NT2/D1 (cell line): ENCODE measurements at regions not wholly inside any gene's neighbourhood (a gene's known extent, or its start where the extent isn't known, plus 50 kb on each side); places are given as distances from the start of the nearest gene placed in this dataset.

Experiments
- YY1 ChIP-seq: IDR thresholded peaks from 2 replicates; pipeline ENCODE4 v1.6.1; 2011; ENCODE audit not compliant: insufficient read length, insufficient read depth
- ZNF274 ChIP-seq: IDR thresholded peaks from 2 replicates; pipeline ENCODE4 v1.6.1; 2011; ENCODE audit warnings: mild to moderate bottlenecking, low read depth, low read length

DNA sequence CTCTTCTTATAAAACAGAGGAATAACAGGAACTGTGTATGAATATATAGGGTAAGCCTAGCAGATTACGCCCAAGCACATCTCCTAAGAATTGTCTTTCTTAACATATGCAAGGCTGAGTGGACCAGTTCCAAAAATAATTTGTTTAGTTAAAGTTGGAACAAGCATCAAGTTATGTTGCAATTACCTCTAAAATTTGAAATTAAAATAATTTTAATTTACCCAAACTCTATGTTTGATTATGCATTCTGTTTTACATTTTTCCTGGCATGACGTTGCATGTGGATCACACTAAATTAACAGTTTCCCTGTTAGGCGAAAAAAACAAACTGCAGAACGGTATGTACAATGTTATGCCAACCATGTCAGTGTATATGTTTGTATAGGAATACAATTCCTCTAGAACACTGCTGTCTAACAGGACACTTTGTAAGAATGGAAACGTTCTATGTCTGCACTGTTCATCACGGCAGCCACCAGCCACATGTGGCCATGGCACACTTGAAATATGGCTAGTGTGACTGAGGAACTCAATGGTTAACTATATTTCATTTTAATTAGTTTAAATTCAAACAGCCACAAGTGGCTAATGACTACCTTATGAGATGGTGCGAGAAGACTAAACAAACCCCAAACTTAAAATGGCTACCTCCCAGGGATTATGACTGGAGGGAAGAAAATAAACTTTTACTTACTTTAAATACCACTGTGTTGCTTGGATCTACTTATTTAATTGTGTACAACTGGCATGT lies 281.1 kb upstream of the KLF14 start:
- TF ChIP-seq YY1, result no peak
- TF ChIP-seq ZNF274, result no peak
